HFF-Myc (cell line): ENCODE measurements at regions not wholly inside any gene's neighbourhood (a gene's known extent, or its start where the extent isn't known, plus 50 kb on each side); places are given as distances from the start of the nearest gene placed in this dataset.

Source experiments
- DNase-seq: peaks from one replicate; pipeline ENCODE4 v3.0.0-alpha.2; 2011; ENCODE audit warnings: low read depth; ENCODE audit errors: extremely low read depth
- H3K4me3 ChIP-seq: replicated peaks from 2 replicates; pipeline ENCODE4 v1.5.1; 2011; ENCODE audit warnings: low read depth, mild to moderate bottlenecking, control low read depth, low read length
- CTCF ChIP-seq: IDR thresholded peaks from 2 replicates; pipeline ENCODE4 v1.5.1; 2012; ENCODE audit warnings: mild to moderate bottlenecking, low read depth, low read length, control low read depth; ENCODE audit errors: missing control alignments

GRCh38 chr12:23210573-23210972 is 585.6 kb downstream of the ETNK1 start:
- TF ChIP-seq CTCF, result no peak
- DNase-seq, result no peak

GRCh38 chr12:23211384-23212320 is 586.7 kb downstream of the ETNK1 start:
- H3K4me3 ChIP-seq, result no peak overlapping the region
- TF ChIP-seq CTCF, result no peak
- DNase-seq, result no peak

More at GRCh38 chr12:23210573-23210972, 585.6 kb downstream of the ETNK1 start:
- H3K4me3 ChIP-seq, result no peak overlapping the region

- no peak for TF ChIP-seq CTCF
- no peak overlapping the region for H3K4me3 ChIP-seq
- no peak for DNase-seq
Measured at GRCh38 chr12:23217158-23217557, 592.2 kb downstream of the ETNK1 start.

GRCh38 chr12:23217667-23218066 is 592.7 kb downstream of the ETNK1 start:
- no peak for TF ChIP-seq CTCF
- H3K4me3 ChIP-seq, result no peak overlapping the region
- no peak for DNase-seq

GRCh38 chr12:23221066-23221465 is 596.1 kb downstream of the ETNK1 start:
- no peak overlapping the region for H3K4me3 ChIP-seq
- TF ChIP-seq CTCF, result no peak
- no peak for DNase-seq

GRCh38 chr12:23221926-23222325 is 597.0 kb downstream of the ETNK1 start:
- no peak for TF ChIP-seq CTCF
- H3K4me3 ChIP-seq, result no peak overlapping the region
- no peak for DNase-seq
